ENCODE measurements at regions not wholly inside any gene's neighbourhood (a gene's known extent, or its start where the extent isn't known, plus 50 kb on each side); places are given as distances from the start of the nearest gene placed in this dataset.
A peak's percentile ranks its signal among the peaks of the same experiment; 100 is the strongest.

DNA sequence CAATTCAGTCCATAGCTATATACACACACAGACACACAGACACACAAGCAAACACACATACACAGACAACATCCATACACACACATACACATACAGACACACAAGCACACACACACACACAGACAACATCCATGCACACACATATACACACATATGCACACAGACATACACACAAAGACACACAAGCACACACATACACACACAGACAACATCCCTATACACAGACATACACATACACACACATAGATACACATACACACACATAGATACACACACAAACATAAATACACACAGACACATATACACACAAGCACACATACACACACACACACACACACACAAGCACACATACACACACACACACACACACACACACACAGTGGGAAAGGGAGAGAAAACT lies 254.8 kb downstream of the VRK1 start:
- no peak for DNase-seq (ENCODE audit: low read depth)
- TF ChIP-seq POLR2A (IDR thresholded peaks at IDR 0.05; ENCODE audit: extremely low read depth, insufficient read length), result no peak
- no peak for TF ChIP-seq MYC (IDR thresholded peaks at IDR 0.05; ENCODE audit: low read depth, low read length)
- TF ChIP-seq, protein P1, sequence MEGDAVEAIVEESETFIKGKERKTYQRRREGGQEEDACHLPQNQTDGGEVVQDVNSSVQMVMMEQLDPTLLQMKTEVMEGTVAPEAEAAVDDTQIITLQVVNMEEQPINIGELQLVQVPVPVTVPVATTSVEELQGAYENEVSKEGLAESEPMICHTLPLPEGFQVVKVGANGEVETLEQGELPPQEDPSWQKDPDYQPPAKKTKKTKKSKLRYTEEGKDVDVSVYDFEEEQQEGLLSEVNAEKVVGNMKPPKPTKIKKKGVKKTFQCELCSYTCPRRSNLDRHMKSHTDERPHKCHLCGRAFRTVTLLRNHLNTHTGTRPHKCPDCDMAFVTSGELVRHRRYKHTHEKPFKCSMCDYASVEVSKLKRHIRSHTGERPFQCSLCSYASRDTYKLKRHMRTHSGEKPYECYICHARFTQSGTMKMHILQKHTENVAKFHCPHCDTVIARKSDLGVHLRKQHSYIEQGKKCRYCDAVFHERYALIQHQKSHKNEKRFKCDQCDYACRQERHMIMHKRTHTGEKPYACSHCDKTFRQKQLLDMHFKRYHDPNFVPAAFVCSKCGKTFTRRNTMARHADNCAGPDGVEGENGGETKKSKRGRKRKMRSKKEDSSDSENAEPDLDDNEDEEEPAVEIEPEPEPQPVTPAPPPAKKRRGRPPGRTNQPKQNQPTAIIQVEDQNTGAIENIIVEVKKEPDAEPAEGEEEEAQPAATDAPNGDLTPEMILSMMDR (IDR thresholded peaks at IDR 0.05; ENCODE audit: low read depth, low read length), result no peak
- H3K4me3 ChIP-seq (ENCODE audit: low read depth, low read length), result no peak overlapping the region

GRCh38 chr14:97053941-97054340 lies 256.8 kb downstream of the VRK1 start:
- no peak overlapping the region for H3K4me3 ChIP-seq (ENCODE audit: low read depth, low read length)
- TF ChIP-seq, protein P1 (IDR thresholded peaks at IDR 0.05; ENCODE audit: low read depth, low read length), result no peak
- TF ChIP-seq MAX (IDR thresholded peaks at IDR 0.05; ENCODE audit: low read depth, low read length), result no peak
- no peak for TF ChIP-seq MYC (IDR thresholded peaks at IDR 0.05; ENCODE audit: low read depth, low read length)
- TF ChIP-seq POLR2A (IDR thresholded peaks at IDR 0.05; ENCODE audit: extremely low read depth, insufficient read length), result no peak
- DNase-seq (ENCODE audit: low read depth), result no peak

DNA sequence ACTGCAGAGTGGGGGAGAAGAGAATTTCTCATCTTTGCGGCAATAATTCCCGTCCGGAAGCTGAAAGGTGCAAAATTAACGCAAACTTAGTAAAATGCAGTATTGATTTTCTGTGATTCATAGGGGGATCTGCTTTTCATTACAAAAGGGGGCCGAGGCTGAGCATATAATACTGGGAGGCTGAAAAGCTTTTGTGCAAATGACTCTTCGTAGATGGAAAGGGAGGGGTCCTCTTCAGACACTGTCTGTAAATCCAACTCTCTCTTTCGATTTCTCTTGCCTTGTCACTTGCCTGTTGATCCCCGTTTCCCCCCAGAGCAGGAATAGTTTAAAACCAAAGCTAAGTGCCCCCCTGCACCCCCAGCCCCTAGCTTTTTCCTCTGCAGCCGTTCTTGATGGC lies 258.2 kb downstream of the VRK1 start:
- no peak for TF ChIP-seq MYC (IDR thresholded peaks at IDR 0.05; ENCODE audit: low read depth, low read length)
- TF ChIP-seq, protein P1 (IDR thresholded peaks at IDR 0.05; ENCODE audit: low read depth, low read length), result no peak
- TF ChIP-seq POLR2A (IDR thresholded peaks at IDR 0.05; ENCODE audit: extremely low read depth, insufficient read length), result no peak
- no peak for TF ChIP-seq MAX (IDR thresholded peaks at IDR 0.05; ENCODE audit: low read depth, low read length)
- H3K4me3 ChIP-seq (ENCODE audit: low read depth, low read length), result no peak overlapping the region
- DNase-seq (ENCODE audit: low read depth), result no peak

DNA sequence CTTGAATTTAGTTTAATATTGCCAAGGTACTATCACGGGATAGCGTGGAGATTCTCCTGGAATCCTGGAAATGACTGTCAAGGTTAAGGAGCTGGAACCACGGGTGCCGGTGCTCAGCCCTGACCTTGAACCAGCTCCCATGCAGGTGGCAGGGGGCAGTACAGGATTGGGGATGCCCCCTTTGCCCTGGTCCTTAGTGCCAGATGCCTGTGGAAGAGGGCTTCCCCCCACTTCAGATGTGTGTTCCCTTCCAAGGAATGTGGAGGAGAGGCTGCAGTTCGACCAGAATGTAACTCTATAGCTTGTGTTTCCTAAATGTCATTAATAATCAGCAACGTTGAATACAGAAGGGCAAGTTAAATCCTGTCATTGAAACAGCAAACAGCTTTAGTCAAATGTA lies 258.9 kb downstream of the VRK1 start:
- TF ChIP-seq MAX (IDR thresholded peaks at IDR 0.05; ENCODE audit: low read depth, low read length) (no peak), MYC (IDR thresholded peaks at IDR 0.05; ENCODE audit: low read depth, low read length) (no peak), POLR2A (IDR thresholded peaks at IDR 0.05; ENCODE audit: extremely low read depth, insufficient read length) (no peak)
- TF ChIP-seq, protein P1 (IDR thresholded peaks at IDR 0.05; ENCODE audit: low read depth, low read length), result no peak
- H3K4me3 ChIP-seq (ENCODE audit: low read depth, low read length), result no peak overlapping the region
- peak; percentile 6 for DNase-seq (ENCODE audit: low read depth)

DNA sequence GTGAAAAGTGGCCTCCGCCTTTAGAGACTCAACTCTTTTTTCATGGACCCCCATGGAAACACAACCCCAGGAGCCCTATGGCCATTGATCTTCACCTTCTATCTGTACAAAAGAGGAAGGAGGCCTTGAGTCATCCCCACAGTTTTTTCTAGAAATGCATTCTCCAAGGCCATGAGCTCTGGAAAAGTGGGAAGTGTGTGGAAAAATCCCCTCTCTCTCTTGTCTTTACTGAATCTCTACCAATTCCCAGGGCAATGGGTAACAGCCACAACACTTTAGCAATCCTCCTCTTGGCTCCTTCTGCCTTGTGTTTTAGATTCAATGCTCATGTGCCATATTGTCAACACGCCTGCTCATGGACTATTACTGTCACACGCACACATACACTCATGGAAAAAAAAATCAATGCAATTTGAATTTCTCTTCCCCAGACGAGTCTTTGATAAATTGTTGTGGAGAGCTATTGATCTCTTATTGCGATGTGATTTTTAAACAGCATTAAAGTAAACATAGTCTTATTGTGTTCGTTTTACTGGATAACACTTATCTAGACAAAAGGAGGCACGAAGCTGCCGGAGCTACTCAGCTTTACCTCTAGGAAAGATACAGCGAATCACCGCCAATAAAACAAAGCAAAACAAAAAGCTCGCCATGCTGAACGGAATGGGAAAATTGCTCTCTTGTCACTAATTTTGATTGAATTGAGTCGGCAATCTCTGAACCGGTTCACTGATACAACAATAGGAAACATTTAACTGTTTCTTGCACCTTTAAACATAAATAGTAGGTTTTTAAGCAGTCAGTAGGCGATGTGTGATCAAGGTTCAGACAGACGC lies 260.3 kb downstream of the VRK1 start:
- TF ChIP-seq MAX (IDR thresholded peaks at IDR 0.05; ENCODE audit: low read depth, low read length), result no peak
- TF ChIP-seq, protein P1 (IDR thresholded peaks at IDR 0.05; ENCODE audit: low read depth, low read length), result no peak
- no peak for TF ChIP-seq POLR2A (IDR thresholded peaks at IDR 0.05; ENCODE audit: extremely low read depth, insufficient read length)
- no peak for TF ChIP-seq MYC (IDR thresholded peaks at IDR 0.05; ENCODE audit: low read depth, low read length)
- no peak overlapping the region for H3K4me3 ChIP-seq (ENCODE audit: low read depth, low read length)
- DNase-seq (ENCODE audit: low read depth), result no peak

Measured in NB4 (cell line).